ENCODE measurements at regions not wholly inside any gene's neighbourhood (a gene's known extent, or its start where the extent isn't known, plus 50 kb on each side); places are given as distances from the start of the nearest gene placed in this dataset.

DNA sequence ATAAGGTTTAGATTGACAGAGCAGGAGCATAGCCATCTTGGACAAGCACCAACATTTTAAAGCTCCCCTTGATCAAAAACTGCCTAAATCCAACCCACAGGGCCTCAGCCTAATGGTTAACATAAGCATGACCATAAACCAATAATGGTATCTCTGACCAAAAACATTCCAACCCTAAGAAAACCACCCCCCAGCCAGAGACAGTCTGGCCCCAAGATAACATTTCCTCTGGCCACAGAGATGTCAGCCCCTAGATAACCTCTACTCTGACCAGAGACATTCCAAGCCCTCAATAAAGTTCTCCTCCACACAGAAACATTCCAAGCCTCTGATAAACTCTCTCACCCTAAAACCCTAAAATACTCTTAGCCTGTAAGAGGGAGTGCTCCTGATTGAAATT is 164.4 kb downstream of the DDX3Y start:
- TF ChIP-seq POLR2A (IDR thresholded peaks at IDR 0.05): no peak
- TF ChIP-seq, protein P1, sequence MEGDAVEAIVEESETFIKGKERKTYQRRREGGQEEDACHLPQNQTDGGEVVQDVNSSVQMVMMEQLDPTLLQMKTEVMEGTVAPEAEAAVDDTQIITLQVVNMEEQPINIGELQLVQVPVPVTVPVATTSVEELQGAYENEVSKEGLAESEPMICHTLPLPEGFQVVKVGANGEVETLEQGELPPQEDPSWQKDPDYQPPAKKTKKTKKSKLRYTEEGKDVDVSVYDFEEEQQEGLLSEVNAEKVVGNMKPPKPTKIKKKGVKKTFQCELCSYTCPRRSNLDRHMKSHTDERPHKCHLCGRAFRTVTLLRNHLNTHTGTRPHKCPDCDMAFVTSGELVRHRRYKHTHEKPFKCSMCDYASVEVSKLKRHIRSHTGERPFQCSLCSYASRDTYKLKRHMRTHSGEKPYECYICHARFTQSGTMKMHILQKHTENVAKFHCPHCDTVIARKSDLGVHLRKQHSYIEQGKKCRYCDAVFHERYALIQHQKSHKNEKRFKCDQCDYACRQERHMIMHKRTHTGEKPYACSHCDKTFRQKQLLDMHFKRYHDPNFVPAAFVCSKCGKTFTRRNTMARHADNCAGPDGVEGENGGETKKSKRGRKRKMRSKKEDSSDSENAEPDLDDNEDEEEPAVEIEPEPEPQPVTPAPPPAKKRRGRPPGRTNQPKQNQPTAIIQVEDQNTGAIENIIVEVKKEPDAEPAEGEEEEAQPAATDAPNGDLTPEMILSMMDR (IDR thresholded peaks at IDR 0.05): no peak
